SKM-1 treated with dmso at 0.1 percent for 144 hours (cell line): ENCODE measurements at regions not wholly inside any gene's neighbourhood (a gene's known extent, or its start where the extent isn't known, plus 50 kb on each side); places are given as distances from the start of the nearest gene placed in this dataset.
"Not testable (repeated sequence)": the region's sequence is repeated elsewhere in the genome, so short reads cannot be mapped to it uniquely, and the experiment has no call there.

ENCODE experiments used
- DNase-seq: peaks from one replicate; lab custom pipeline; 2025; ENCODE audit not compliant: unreplicated experiment; lab: John Stamatoyannopoulos, UW

DNA sequence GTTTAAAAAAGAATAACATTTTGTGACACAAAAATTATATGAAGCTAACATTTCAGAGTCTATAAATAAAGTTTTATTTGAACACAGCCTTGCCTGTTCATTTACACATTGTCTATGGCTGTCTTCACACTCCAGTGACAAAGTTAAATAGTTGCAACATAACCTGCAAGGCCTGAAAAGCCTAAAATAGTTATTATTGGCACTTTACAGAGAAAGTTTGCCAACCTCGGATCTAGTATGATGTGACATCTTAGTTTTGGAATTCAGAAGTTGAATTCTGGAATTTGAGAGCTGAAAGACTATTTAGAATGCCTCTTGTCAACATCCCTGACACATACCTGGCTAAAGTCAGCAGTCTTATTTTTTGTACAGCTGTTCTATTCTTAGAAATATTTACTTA, 68.3 kb downstream of the DYRK2 start:
- no peak for DNase-seq

DNA sequence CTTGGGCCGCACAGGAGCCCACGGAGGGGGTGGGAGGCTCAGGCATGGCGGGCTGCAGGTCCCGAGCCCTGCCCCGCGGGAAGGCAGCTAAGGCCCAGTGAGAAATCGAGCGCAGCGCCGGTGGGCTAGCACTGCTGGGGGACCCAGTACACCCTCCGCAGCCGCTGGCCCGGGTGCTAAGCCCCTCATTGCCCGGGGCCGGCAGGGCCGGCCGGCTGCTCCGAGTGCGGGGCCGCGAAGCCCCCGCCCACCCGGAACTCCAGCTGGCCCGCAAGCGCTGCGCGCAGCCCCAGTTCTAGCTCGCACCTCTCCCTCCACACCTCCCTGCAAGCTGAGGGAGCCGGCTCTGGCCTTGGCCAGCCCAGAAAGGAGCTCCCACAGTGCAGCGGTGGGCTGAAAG, 70.8 kb downstream of the DYRK2 start:
- DNase-seq, result not testable (repeated sequence)

DNA sequence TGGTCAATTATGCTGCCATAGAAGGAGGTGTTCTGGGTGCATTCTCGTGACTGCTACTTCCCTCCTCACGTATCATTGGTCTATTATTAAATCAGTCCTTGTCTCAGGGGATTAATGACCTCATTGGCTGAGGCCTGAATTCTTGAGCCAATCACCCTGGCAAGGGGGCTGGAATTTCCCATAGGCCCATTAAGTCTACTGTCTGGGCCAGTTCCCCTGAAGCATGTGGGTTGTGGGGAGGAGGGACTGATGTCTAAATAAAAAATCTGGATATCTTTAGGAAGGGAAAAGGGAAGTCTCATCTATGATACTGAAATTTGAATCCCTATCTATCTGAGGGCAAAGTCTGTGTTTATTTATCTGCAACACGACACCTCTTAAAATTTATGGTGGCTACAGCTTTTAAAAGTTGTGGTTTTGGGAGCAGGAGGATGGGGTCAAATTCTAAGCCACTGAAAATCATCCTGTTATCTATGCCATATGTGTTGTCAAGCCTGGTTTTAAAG, 71.9 kb downstream of the DYRK2 start:
- DNase-seq, result no peak

DNA sequence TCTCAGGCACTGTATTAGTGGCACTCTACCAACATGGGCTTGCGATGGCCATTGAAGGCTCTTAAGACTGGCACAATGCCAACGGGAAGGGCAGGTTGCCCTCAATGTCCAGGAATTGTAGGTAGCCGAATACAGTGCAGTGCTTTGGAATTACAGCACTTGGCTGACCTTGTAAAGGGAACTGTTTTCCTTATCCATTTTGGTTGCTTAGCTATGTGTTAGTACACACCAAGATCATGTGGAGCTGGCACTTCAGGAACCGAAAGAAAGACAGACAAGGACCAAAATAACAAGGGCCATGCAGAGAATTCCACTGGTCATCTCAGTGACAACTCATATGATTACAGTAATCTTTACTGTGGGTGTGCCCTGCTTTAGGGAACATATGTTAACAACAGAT, 72.7 kb downstream of the DYRK2 start:
- DNase-seq, result no peak

GRCh38 chr12:67722296-67722695, 73.8 kb downstream of the DYRK2 start:
- no peak for DNase-seq

GRCh38 chr12:67726868-67727267, 78.3 kb downstream of the DYRK2 start:
- DNase-seq, result no peak

GRCh38 chr12:67727702-67728666, 79.4 kb downstream of the DYRK2 start:
- no peak for DNase-seq

DNA sequence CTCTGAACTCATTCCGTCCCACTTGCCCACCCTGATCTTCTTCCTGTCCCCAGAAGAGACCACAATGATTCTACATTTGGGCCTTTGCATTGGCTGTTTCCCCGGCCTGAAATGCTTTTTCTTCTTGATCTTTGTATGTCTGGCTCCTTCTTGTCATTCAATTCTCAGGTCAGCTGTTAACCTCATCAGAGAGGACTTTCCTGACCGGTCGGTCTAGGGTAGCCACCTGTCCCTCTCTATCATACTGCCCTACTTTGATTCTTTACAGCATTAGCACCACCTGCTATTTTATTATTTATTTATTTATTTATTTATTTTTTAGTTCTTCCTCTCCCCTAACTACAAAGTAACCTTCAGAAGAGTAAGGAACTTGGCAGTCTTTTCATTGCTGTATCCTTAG, 84.3 kb downstream of the DYRK2 start:
- DNase-seq, result no peak

- DNase-seq, result no peak
Observed at GRCh38 chr12:67735868-67736267, 87.3 kb downstream of the DYRK2 start.

GRCh38 chr12:67740711-67741110, 92.2 kb downstream of the DYRK2 start:
- DNase-seq, result no peak

DNA sequence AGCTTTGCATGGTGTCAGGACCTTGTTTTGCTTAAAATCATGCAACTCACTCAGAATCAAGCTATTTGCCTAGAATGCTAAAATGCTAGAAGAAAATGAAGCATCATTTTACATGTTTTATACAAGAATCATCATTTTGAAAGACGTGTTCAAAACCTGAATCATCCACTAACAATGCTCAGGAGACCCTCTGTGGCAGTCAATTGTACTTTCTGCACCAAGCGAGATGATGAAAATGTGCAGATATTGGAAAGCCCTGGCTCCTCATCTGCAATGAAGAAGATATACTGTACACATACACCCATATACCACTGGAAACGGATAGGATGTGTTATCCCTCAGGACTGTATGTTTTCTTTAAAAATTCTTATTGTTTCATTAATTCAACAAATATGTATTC, 92.7 kb downstream of the DYRK2 start:
- no peak for DNase-seq

DNA sequence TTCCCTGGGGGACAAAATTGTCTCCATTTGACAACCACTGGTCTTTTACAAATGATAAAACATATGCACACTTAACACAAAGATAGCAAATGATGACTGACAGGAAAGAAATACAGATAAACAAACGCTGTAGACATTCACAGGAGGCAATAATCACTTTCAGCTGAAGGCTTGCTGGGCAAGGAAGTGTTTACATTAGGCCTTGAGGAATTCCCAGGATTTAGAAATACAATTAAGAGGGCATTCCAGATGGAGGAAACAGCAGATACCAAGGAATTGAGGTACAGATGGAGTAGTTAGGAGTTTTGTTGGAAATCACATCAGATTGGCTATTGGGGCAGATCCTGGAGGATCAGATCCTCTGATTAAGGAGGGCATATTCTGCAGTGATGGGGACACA, 93.9 kb downstream of the DYRK2 start:
- no peak for DNase-seq

GRCh38 chr12:67747869-67748742, 99.6 kb downstream of the DYRK2 start:
- DNase-seq, result no peak

DNA sequence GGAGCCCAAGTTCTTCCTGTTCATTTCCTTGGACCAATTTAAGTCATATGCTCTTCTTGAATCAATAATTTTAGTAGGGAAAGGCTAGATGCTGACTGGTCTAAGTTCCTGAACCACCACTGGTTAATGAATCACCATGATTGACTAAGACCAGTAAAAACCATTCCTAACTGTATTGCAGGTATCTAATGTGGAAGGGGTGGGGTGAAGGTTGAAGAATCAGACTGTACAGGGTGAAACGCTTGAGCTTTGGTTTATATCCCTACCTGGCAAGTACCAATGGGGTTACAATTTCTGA, 100.1 kb downstream of the DYRK2 start:
- no peak for DNase-seq

GRCh38 chr12:67750513-67751183, 102.1 kb downstream of the DYRK2 start:
- no peak for DNase-seq

- no peak for DNase-seq
Observed at GRCh38 chr12:67751381-67751928, 102.9 kb downstream of the DYRK2 start.

DNA sequence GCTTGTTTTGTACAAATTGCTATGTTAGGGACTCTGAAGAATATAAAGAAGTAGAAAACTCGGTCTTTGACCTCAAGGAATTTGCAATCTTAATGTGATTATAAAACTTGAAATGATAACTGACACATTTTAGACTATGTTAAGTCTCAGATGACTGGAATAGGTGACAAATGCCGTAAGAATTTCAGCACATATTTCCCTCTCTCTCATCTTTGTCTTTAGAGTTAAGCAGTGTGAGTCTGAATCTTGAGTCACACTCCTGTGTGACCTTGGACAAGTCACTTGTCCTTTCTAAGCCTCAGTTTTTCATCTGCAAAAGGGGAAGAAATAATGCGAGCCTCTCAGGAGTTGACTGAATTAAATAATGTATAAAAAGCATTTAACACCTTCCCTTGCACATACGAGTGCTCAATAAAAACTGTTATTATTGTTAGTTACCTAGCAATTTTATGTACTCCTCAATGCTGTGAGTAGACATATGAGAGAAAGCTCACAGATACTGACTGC, 103.7 kb downstream of the DYRK2 start:
- no peak for DNase-seq

- DNase-seq, result no peak
Observed at GRCh38 chr12:67754933-67755697, 106.6 kb downstream of the DYRK2 start.

DNA sequence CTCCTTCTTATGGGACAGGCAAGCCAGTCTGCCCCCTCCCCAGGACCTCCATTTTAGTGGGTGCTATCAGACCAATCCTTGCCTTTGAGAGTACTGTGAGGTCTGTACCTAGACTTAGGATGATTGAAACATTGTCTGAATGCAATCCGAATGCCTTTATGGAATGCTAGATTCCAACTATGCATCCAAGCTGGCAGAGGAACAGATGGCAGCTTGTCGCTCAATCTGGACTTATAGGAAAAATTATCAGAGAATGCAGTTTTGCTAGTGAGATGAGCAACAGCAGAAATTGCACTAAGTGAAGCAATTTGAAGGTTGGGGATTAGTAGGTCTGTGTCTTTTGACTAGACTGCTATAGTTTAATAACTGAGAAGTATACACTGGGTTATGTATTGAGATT, 109.1 kb downstream of the DYRK2 start:
- no peak for DNase-seq

GRCh38 chr12:67758119-67758518, 109.6 kb downstream of the DYRK2 start:
- no peak for DNase-seq
